ENCODE measurements at regions not wholly inside any gene's neighbourhood (a gene's known extent, or its start where the extent isn't known, plus 50 kb on each side); places are given as distances from the start of the nearest gene placed in this dataset.

- TF ChIP-seq POLR2A (IDR thresholded peaks at IDR 0.05) = no peak
- TF ChIP-seq, protein P1, sequence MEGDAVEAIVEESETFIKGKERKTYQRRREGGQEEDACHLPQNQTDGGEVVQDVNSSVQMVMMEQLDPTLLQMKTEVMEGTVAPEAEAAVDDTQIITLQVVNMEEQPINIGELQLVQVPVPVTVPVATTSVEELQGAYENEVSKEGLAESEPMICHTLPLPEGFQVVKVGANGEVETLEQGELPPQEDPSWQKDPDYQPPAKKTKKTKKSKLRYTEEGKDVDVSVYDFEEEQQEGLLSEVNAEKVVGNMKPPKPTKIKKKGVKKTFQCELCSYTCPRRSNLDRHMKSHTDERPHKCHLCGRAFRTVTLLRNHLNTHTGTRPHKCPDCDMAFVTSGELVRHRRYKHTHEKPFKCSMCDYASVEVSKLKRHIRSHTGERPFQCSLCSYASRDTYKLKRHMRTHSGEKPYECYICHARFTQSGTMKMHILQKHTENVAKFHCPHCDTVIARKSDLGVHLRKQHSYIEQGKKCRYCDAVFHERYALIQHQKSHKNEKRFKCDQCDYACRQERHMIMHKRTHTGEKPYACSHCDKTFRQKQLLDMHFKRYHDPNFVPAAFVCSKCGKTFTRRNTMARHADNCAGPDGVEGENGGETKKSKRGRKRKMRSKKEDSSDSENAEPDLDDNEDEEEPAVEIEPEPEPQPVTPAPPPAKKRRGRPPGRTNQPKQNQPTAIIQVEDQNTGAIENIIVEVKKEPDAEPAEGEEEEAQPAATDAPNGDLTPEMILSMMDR (IDR thresholded peaks at IDR 0.05) = no peak
Observed at GRCh38 chr3:148026009-148026588, 616.9 kb downstream of the ZIC1 start.

All from esophagus squamous epithelium (tissue), 4 donors.